Endothelial cell of umbilical vein (primary cell): ENCODE measurements at regions not wholly inside any gene's neighbourhood (a gene's known extent, or its start where the extent isn't known, plus 50 kb on each side); places are given as distances from the start of the nearest gene placed in this dataset.

Experiments
- BruUV-seq: library from RNA; stranded (reverse); fragments of 400-500 nt; replicated peaks from 2 replicates; lab custom pipeline; 2021; lab: Mats Ljungman, UMichigan
- CTCF ChIA-PET: fragments of 300-600, 350-600 bp; sonication (Branson Sonifier 250); formaldehyde crosslinking; loops from one replicate; lab custom pipeline; 2021; ENCODE audit warnings: antibody characterized with exemption, inconsistent platforms; lab: Charles Lee
- POLR2A ChIA-PET: fragments of 300-600, 350-600 bp; sonication (Branson Sonifier 250); formaldehyde crosslinking; loops from one replicate; lab custom pipeline; 2021; ENCODE audit warnings: antibody characterized with exemption, inconsistent platforms; lab: Charles Lee
- DNase-seq: peaks from one replicate; pipeline ENCODE4 v3.0.0-alpha.2; 2011; ENCODE audit warnings: low read depth, low spot score
- FAIRE-seq: peaks from 2 replicates; lab custom pipeline; 2011; peaks lifted over from hg19 to GRCh38; lab: Jason Lieb, UNC
- H2AFZ ChIP-seq: 2 replicates; pipeline ENCODE4 v1.6.0; 2012; ENCODE audit warnings: low read depth, low read length, control low read depth, inconsistent platforms
- H3K27ac ChIP-seq: 2 replicates; pipeline ENCODE4 v1.5.1; 2011; ENCODE audit warnings: low read depth, mild to moderate bottlenecking, control low read depth, low read length, moderate library complexity; ENCODE audit not compliant: insufficient read depth
- H3K27me3 ChIP-seq, 2 experiments: 2 replicates each; pipeline versions ENCODE4 v1.6.0 to v1.6.1; 2011; ENCODE audit warnings: low read length in 2 of 2, mixed read lengths in 1 of 2; ENCODE audit not compliant: control insufficient read depth in 2 of 2, insufficient read depth in 2 of 2
- H3K36me3 ChIP-seq, 2 experiments: 2 replicates in 1 of 2; 3 replicates in 1 of 2; pipeline ENCODE4 v1.5.1; 2011; ENCODE audit warnings: low read length in 2 of 2, mild to moderate bottlenecking in 1 of 2, moderate library complexity in 1 of 2; ENCODE audit not compliant: control insufficient read depth in 2 of 2, insufficient read depth in 2 of 2; ENCODE audit errors: extremely low read depth in 1 of 2
- H3K4me1 ChIP-seq: 3 replicates; pipeline ENCODE4 v1.5.1; 2011; ENCODE audit warnings: mild to moderate bottlenecking, low read length; ENCODE audit not compliant: control insufficient read depth, insufficient read depth; ENCODE audit errors: extremely low read depth
- H3K4me2 ChIP-seq: 2 replicates; pipeline ENCODE4 v1.6.1; 2011; ENCODE audit warnings: low read length, control low read depth, mixed read lengths; ENCODE audit not compliant: insufficient read depth
- H3K4me3 ChIP-seq, 3 experiments: fragments of 200-600 bp in 1 of 3; sonication (generic), shearing (Covaris generic) in 1 of 3; replicated peaks in 1 of 3; 2 replicates each; pipeline ENCODE4 v1.5.1; 2011 to 2016; ENCODE audit warnings: control low read depth in 3 of 3, low read length in 3 of 3, mild to moderate bottlenecking in 2 of 3, inconsistent platforms in 1 of 3, low read depth in 1 of 3, moderate library complexity in 1 of 3; ENCODE audit not compliant: insufficient read depth in 1 of 3
- H3K79me2 ChIP-seq: 2 replicates; pipeline ENCODE4 v1.6.0; 2012; ENCODE audit warnings: low read length, inconsistent platforms; ENCODE audit not compliant: control insufficient read depth, insufficient read depth
- H3K9ac ChIP-seq: replicated peaks from 2 replicates; pipeline ENCODE3; 2011; ENCODE audit warnings: low read length, control low read depth; ENCODE audit not compliant: insufficient read depth; ENCODE audit errors: extremely low read depth
- H3K9me1 ChIP-seq: replicated peaks from 3 replicates; pipeline ENCODE4 v1.6.0; 2011; ENCODE audit warnings: mild to moderate bottlenecking, low read length; ENCODE audit not compliant: control insufficient read depth, insufficient read depth; ENCODE audit errors: extremely low read depth
- H3K9me3 ChIP-seq: replicated peaks from 2 replicates; pipeline ENCODE4 v1.5.1; 2012; ENCODE audit warnings: low read length, inconsistent platforms; ENCODE audit not compliant: control insufficient read depth, insufficient read depth
- H4K20me1 ChIP-seq: replicated peaks from 2 replicates; pipeline ENCODE3; 2011; ENCODE audit warnings: mild to moderate bottlenecking, low read length; ENCODE audit not compliant: control insufficient read depth, insufficient read depth; ENCODE audit errors: extremely low read depth
- EZH2 ChIP-seq: IDR thresholded peaks from 2 replicates; pipeline ENCODE4 v1.6.1; 2012; ENCODE audit warnings: borderline replicate concordance, low read depth, mild to moderate bottlenecking, moderate library complexity, low read length, inconsistent platforms; ENCODE audit not compliant: severe bottlenecking
- FOS ChIP-seq: IDR thresholded peaks from 2 replicates; pipeline ENCODE4 v1.6.1; 2011; ENCODE audit warnings: mild to moderate bottlenecking, low read length, moderate library complexity, borderline replicate concordance; ENCODE audit not compliant: insufficient read depth
- GATA2 ChIP-seq: IDR thresholded peaks from 2 replicates; pipeline ENCODE4 v1.7.0; 2011; ENCODE audit warnings: low read depth, mild to moderate bottlenecking, moderate library complexity, mixed read lengths, low read length; ENCODE audit not compliant: insufficient read length, insufficient read depth
- JUN ChIP-seq: IDR thresholded peaks from 2 replicates; pipeline ENCODE4 v1.6.1; 2011; ENCODE audit warnings: borderline replicate concordance, low read depth; ENCODE audit not compliant: insufficient read length, insufficient read depth
- MAX ChIP-seq: IDR thresholded peaks from 2 replicates; pipeline ENCODE4 v1.6.1; 2011; ENCODE audit not compliant: insufficient read depth, insufficient read length
- MYC ChIP-seq: IDR thresholded peaks from one replicate; pipeline ENCODE4 v1.6.1; 2011; ENCODE audit warnings: mild to moderate bottlenecking, low read depth, low read length
- POLR2A ChIP-seq: IDR thresholded peaks from 2 replicates; pipeline ENCODE4 v1.6.1; 2012; ENCODE audit warnings: low read depth, mild to moderate bottlenecking, control low read depth, low read length
- POLR2AphosphoS5 ChIP-seq: IDR thresholded peaks from 2 replicates; pipeline ENCODE4 v1.6.1; 2012; ENCODE audit warnings: low read depth, mild to moderate bottlenecking, control low read depth, low read length, moderate library complexity; ENCODE audit not compliant: insufficient read depth
- dilution Hi-C: fragments of 300-500 bp; cut with MboI; formaldehyde crosslinking; loops from one replicate; pipeline ENCODE4 v1.15.0; 2019; ENCODE audit warnings: low sequenced_read_pairs; ENCODE audit not compliant: extremely low pct_ligation_motif_present
- intact Hi-C: fragments of 100-400 bp; cut with micrococcal nuclease; formaldehyde crosslinking; loops from one replicate; pipeline ENCODE4 v1.10.0; 2022
- TF ChIP-seq, protein P1 (sequence below), 2 donors: IDR thresholded peaks; 1 replicate in 1 of 2; 2 replicates in 1 of 2; pipeline ENCODE4 v1.5.1; 2011; ENCODE audit warnings: low read length in 2 of 2, mild to moderate bottlenecking in 2 of 2, moderate library complexity in 2 of 2, control low read depth in 1 of 2, inconsistent platforms in 1 of 2, low read depth in 1 of 2; ENCODE audit not compliant: insufficient read depth in 1 of 2; ENCODE audit errors: extremely low read depth in 1 of 2

DNA sequence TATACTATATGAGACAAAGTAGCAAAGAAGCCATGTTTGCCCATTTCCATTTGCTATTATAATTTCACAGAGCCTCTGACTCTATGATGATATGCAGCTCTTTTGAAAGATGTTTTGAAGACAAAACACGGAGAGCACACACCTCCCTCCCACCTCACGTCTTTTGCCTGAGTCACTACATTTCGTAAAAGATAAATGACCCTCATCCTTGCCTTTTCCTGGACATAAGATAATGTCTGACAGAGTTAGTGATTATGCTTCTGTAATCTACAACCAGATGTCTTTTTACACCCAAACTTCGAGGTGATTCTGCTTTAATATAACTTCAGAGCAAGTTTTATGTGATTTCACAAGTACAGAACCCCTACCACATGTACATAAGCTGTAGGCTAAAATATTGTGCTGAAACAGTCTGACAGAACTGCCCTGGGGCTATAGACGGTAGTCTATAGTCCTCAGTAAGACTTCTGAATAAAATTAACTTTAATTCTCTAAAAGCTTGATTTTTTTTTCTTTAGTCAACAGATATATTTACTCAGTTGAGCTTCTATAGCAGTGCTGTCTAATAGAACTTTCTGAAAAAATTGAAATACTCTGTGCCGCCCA, 99.9 kb downstream of the CD200R1L start:
- Histone ChIP-seq H3K79me2 (no peaks in the 10 kb centered on the region), H3K4me3 (no peak overlapping the region), H3K27me3 (no peaks in the 10 kb centered on the region), H3K4me2 (no peak overlapping the region), H4K20me1 (no peaks in the 10 kb centered on the region), H3K36me3 (no peaks in the 10 kb centered on the region), H3K9me3 (no peaks in the 10 kb centered on the region), H2AFZ (no peak overlapping the region), H3K4me1 (no peaks in the 10 kb centered on the region), H3K9ac (no peak overlapping the region), H3K9me1 (no peaks in the 10 kb centered on the region), H3K27ac (no peak overlapping the region)
- dilution Hi-C loops, result no loop called here
- POLR2A ChIA-PET, result no interaction called here
- no peak for TF ChIP-seq POLR2AphosphoS5
- TF ChIP-seq FOS, result no peak
- FAIRE-seq (no peak), DNase-seq (no peak)
- intact Hi-C loops, result no loop called here
- CTCF ChIA-PET, result interaction anchor here (1.2 to 3.5 kb wide), 3 partner anchors 12 to 232 kb away, joined by 3 to 26 read pairs (median 5); no protein-coding TSS in a partner anchor
- no TSS peak for BruUV-seq

- no peaks in the 10 kb centered on the region for H3K36me3 ChIP-seq
- FAIRE-seq, result no peak
- no peak overlapping the region for H3K4me3 ChIP-seq
- H3K9me1 ChIP-seq, result no peaks in the 10 kb centered on the region
- H4K20me1 ChIP-seq, result no peaks in the 10 kb centered on the region
- H3K9me3 ChIP-seq, result no peaks in the 10 kb centered on the region
- H3K9ac ChIP-seq, result no peak overlapping the region
- no peaks in the 10 kb centered on the region for H3K79me2 ChIP-seq
- no peak overlapping the region for H3K4me2 ChIP-seq
- CTCF ChIA-PET, result interaction anchor here (3.5 kb wide), 1 partner anchor 11 kb away, joined by 26 read pairs; no protein-coding TSS in a partner anchor
- no peaks in the 10 kb centered on the region for H3K4me1 ChIP-seq
- POLR2A ChIA-PET, result no interaction called here
- no peak for TF ChIP-seq MYC
- TF ChIP-seq EZH2, result no peak
- TF ChIP-seq, protein P1, sequence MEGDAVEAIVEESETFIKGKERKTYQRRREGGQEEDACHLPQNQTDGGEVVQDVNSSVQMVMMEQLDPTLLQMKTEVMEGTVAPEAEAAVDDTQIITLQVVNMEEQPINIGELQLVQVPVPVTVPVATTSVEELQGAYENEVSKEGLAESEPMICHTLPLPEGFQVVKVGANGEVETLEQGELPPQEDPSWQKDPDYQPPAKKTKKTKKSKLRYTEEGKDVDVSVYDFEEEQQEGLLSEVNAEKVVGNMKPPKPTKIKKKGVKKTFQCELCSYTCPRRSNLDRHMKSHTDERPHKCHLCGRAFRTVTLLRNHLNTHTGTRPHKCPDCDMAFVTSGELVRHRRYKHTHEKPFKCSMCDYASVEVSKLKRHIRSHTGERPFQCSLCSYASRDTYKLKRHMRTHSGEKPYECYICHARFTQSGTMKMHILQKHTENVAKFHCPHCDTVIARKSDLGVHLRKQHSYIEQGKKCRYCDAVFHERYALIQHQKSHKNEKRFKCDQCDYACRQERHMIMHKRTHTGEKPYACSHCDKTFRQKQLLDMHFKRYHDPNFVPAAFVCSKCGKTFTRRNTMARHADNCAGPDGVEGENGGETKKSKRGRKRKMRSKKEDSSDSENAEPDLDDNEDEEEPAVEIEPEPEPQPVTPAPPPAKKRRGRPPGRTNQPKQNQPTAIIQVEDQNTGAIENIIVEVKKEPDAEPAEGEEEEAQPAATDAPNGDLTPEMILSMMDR (IDR thresholded peaks at IDR 0.05; ENCODE audit: extremely low read depth in 1 of 2, insufficient read depth in 1 of 2, low read depth in 1 of 2, low read length in 2 of 2), result no peak
- no peak for TF ChIP-seq GATA2
- no peak for TF ChIP-seq POLR2A
- no peak for TF ChIP-seq JUN
- no peak for TF ChIP-seq MAX
- TF ChIP-seq POLR2AphosphoS5, result no peak
- no peak for TF ChIP-seq FOS
- dilution Hi-C loops (no loop called here), intact Hi-C loops (no loop called here)
- DNase-seq, result no peak
- H3K27me3 ChIP-seq, result no peaks in the 10 kb centered on the region
- H3K27ac ChIP-seq, result no peak overlapping the region
- H2AFZ ChIP-seq, result no peak overlapping the region
- no TSS peak for BruUV-seq
Measured at GRCh38 chr3:112745567-112746248, 101.0 kb downstream of the CD200R1L start.
